ENCODE measurements at regions not wholly inside any gene's neighbourhood (a gene's known extent, or its start where the extent isn't known, plus 50 kb on each side); places are given as distances from the start of the nearest gene placed in this dataset.

DNA sequence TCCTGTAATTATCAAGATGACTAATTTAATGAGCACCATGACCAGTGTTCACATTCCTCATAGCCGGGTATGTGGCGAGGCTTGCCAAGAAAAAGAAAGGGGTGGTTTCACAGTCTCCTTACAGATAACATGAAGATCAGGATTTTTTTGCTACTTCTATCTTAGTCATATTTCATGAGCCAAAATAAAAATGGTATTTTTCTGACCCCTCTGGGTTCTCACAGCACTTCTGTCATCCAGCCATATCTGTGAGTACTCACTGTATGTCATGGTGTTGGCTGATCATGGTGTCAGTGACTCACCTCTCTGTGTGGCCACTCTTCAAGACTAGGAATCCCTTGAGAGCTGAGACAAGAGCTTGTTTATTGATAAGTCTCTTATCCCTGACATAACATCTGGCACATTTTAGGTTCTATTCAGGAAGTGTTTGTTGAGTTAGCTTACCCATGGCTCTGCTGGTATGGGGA, 130.5 kb upstream of the LMCD1 start:
- TF ChIP-seq, protein P1, sequence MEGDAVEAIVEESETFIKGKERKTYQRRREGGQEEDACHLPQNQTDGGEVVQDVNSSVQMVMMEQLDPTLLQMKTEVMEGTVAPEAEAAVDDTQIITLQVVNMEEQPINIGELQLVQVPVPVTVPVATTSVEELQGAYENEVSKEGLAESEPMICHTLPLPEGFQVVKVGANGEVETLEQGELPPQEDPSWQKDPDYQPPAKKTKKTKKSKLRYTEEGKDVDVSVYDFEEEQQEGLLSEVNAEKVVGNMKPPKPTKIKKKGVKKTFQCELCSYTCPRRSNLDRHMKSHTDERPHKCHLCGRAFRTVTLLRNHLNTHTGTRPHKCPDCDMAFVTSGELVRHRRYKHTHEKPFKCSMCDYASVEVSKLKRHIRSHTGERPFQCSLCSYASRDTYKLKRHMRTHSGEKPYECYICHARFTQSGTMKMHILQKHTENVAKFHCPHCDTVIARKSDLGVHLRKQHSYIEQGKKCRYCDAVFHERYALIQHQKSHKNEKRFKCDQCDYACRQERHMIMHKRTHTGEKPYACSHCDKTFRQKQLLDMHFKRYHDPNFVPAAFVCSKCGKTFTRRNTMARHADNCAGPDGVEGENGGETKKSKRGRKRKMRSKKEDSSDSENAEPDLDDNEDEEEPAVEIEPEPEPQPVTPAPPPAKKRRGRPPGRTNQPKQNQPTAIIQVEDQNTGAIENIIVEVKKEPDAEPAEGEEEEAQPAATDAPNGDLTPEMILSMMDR (conservative IDR thresholded peaks at IDR 0.05; ENCODE audit: low read depth, low read length), result no peak
- TF ChIP-seq EZH2 (IDR thresholded peaks at IDR 0.05; ENCODE audit: borderline replicate concordance, low read depth, low read length, poor library complexity, severe bottlenecking), result no peak

Measured in A673 (cell line).